H1 (cell line): ENCODE measurements at regions not wholly inside any gene's neighbourhood (a gene's known extent, or its start where the extent isn't known, plus 50 kb on each side); places are given as distances from the start of the nearest gene placed in this dataset.

Source experiments
- CTCF ChIA-PET: fragments of 300-600 bp; sonication (Branson Sonifier 250); formaldehyde crosslinking; loops from one replicate; lab custom pipeline; 2021; ENCODE audit not compliant: partially characterized antibody; lab: Charles Lee
- POLR2A ChIA-PET: fragments of 300-600 bp; sonication (Branson Sonifier 250); formaldehyde crosslinking; loops from one replicate; lab custom pipeline; 2021; ENCODE audit warnings: inconsistent platforms; ENCODE audit not compliant: partially characterized antibody; lab: Charles Lee
- DNase-seq, 2 experiments: peaks; one replicate each; pipeline versions ENCODE4 v3.0.0 to v3.0.0-alpha.2; 2010 to 2022; ENCODE audit warnings: low spot score in 2 of 2, low read depth in 1 of 2, mixed read lengths in 1 of 2
- FAIRE-seq: peaks from 2 replicates; lab custom pipeline; 2011; peaks lifted over from hg19 to GRCh38; lab: Jason Lieb, UNC
- H2AFZ ChIP-seq: 2 replicates; pipeline ENCODE4 v1.8.1; 2012; ENCODE audit warnings: low read length, inconsistent platforms
- H2AK5ac ChIP-seq: 2 replicates; pipeline ENCODE4 v1.6.1; 2013; ENCODE audit warnings: low read depth, low read length
- H2BK120ac ChIP-seq: replicated peaks from 2 replicates; pipeline ENCODE3; 2013; ENCODE audit warnings: low read depth, low read length, inconsistent platforms
- H2BK12ac ChIP-seq: 2 replicates; pipeline ENCODE4 v1.6.1; 2013; ENCODE audit warnings: low read depth, low read length
- H2BK15ac ChIP-seq: 2 replicates; pipeline ENCODE4 v1.6.1; 2013; ENCODE audit warnings: low read length
- H2BK20ac ChIP-seq: 2 replicates; pipeline ENCODE4 v1.6.1; 2013; ENCODE audit warnings: low read length
- H2BK5ac ChIP-seq: 2 replicates; pipeline ENCODE4 v1.6.1; 2013; ENCODE audit warnings: low read depth, low read length
- H3K14ac ChIP-seq: 2 replicates; pipeline ENCODE4 v1.6.1; 2013; ENCODE audit warnings: inconsistent platforms; ENCODE audit not compliant: insufficient read length
- H3K18ac ChIP-seq: 2 replicates; pipeline ENCODE4 v1.6.1; 2013; ENCODE audit warnings: low read length; ENCODE audit errors: extremely low read depth
- H3K23ac ChIP-seq: 2 replicates; pipeline ENCODE4 v1.6.1; 2013; ENCODE audit warnings: inconsistent platforms; ENCODE audit not compliant: insufficient read length
- H3K23me2 ChIP-seq: 2 replicates; pipeline ENCODE4 v1.6.1; 2013; ENCODE audit warnings: low read depth, low read length
- H3K27ac ChIP-seq: 2 replicates; pipeline ENCODE4 v1.6.1; 2011; ENCODE audit warnings: low read depth, low read length, inconsistent platforms
- H3K27me3 ChIP-seq, 4 experiments: replicated peaks in 1 of 4; 1 replicate in 1 of 4; 2 replicates in 3 of 4; pipeline versions ENCODE4 v1.6.1 to v1.8.1; 2011 to 2013; ENCODE audit warnings: low read length in 3 of 4, mild to moderate bottlenecking in 3 of 4, inconsistent platforms in 2 of 4, mixed read lengths in 2 of 4, moderate library complexity in 1 of 4; ENCODE audit not compliant: control insufficient read depth in 3 of 4, insufficient read depth in 3 of 4; ENCODE audit errors: extremely low read depth in 1 of 4
- H3K36me3 ChIP-seq, 4 experiments: 2 replicates each; pipeline versions ENCODE4 v1.6.1 to v1.8.1; 2011 to 2013; ENCODE audit warnings: mild to moderate bottlenecking in 4 of 4, low read length in 3 of 4, moderate library complexity in 2 of 4, control low read depth in 1 of 4, inconsistent platforms in 1 of 4; ENCODE audit not compliant: insufficient read depth in 4 of 4, control insufficient read depth in 2 of 4
- H3K4ac ChIP-seq: replicated peaks from 2 replicates; pipeline ENCODE3; 2013; ENCODE audit warnings: low read length, low read depth, mixed read lengths, inconsistent platforms; ENCODE audit not compliant: insufficient read length
- H3K4me1 ChIP-seq, 4 experiments: replicated peaks in 1 of 4; 1 replicate in 1 of 4; 2 replicates in 3 of 4; pipeline versions ENCODE4 v1.6.1 to v1.8.1; 2011 to 2013; ENCODE audit warnings: low read length in 3 of 4, inconsistent platforms in 2 of 4, mixed read lengths in 1 of 4; ENCODE audit not compliant: insufficient read depth in 4 of 4, control insufficient read depth in 3 of 4
- H3K4me2 ChIP-seq, 2 experiments: 2 replicates each; pipeline versions ENCODE4 v1.6.1 to v1.8.1; 2011 to 2013; ENCODE audit warnings: low read depth in 2 of 2, low read length in 2 of 2, control low read depth in 1 of 2, inconsistent platforms in 1 of 2, mild to moderate bottlenecking in 1 of 2; ENCODE audit not compliant: insufficient read depth in 1 of 2
- H3K4me3 ChIP-seq, 4 experiments: fragments of 200-600, 300-600 bp in 1 of 4; sonication (generic), shearing (Covaris generic), sonication (Bioruptor Twin) in 1 of 4; 2 replicates each; pipeline versions ENCODE4 v1.5.1 to v1.8.1; 2011 to 2016; ENCODE audit warnings: low read length in 4 of 4, low read depth in 3 of 4, control low read depth in 2 of 4, inconsistent platforms in 2 of 4, mild to moderate bottlenecking in 2 of 4, mixed read lengths in 1 of 4, moderate library complexity in 1 of 4; ENCODE audit not compliant: insufficient read depth in 2 of 4; ENCODE audit errors: extremely low read depth in 1 of 4
- H3K56ac ChIP-seq: replicated peaks from 2 replicates; pipeline ENCODE3; 2013; ENCODE audit warnings: low read depth, mild to moderate bottlenecking, mixed read lengths, low read length, inconsistent platforms; ENCODE audit not compliant: insufficient read length
- H3K79me1 ChIP-seq: 2 replicates; pipeline ENCODE4 v1.6.1; 2013; ENCODE audit warnings: low read depth, low read length, control low read depth
- H3K79me2 ChIP-seq, 2 experiments: 2 replicates each; pipeline versions ENCODE4 v1.6.1 to v1.8.1; 2012 to 2013; ENCODE audit warnings: low read length in 2 of 2, mild to moderate bottlenecking in 2 of 2, inconsistent platforms in 1 of 2; ENCODE audit not compliant: insufficient read depth in 2 of 2, control insufficient read depth in 1 of 2
- H3K9ac ChIP-seq, 4 experiments: replicated peaks in 1 of 4; 1 replicate in 1 of 4; 2 replicates in 3 of 4; pipeline versions ENCODE4 v1.6.1 to v1.8.1; 2011 to 2013; ENCODE audit warnings: low read depth in 3 of 4, low read length in 3 of 4, control low read depth in 2 of 4, mild to moderate bottlenecking in 2 of 4, moderate library complexity in 2 of 4, inconsistent platforms in 1 of 4; ENCODE audit errors: extremely low read depth in 1 of 4
- H3K9me3 ChIP-seq, 2 experiments: 2 replicates each; pipeline versions ENCODE4 v1.6.1 to v1.8.1; 2012 to 2013; ENCODE audit warnings: mild to moderate bottlenecking in 2 of 2, moderate library complexity in 2 of 2, control low read depth in 1 of 2, inconsistent platforms in 1 of 2, low read depth in 1 of 2, low read length in 1 of 2, mixed read lengths in 1 of 2; ENCODE audit not compliant: insufficient read depth in 2 of 2
- H4K20me1 ChIP-seq, 2 experiments: replicated peaks in 1 of 2; 2 replicates each; pipeline versions ENCODE3 to v1.8.1; 2011 to 2013; ENCODE audit warnings: inconsistent platforms in 2 of 2, low read length in 2 of 2, mild to moderate bottlenecking in 1 of 2; ENCODE audit not compliant: insufficient read depth in 2 of 2, control insufficient read depth in 1 of 2
- H4K5ac ChIP-seq: 2 replicates; pipeline ENCODE4 v1.6.1; 2013; ENCODE audit warnings: low read length, low read depth, mixed read lengths, inconsistent platforms; ENCODE audit not compliant: insufficient read length
- H4K8ac ChIP-seq: 2 replicates; pipeline ENCODE4 v1.8.0; 2013; ENCODE audit warnings: mild to moderate bottlenecking, moderate library complexity, low read length, inconsistent platforms; ENCODE audit not compliant: insufficient read depth; ENCODE audit errors: extremely low read depth
- H4K91ac ChIP-seq: replicated peaks from 2 replicates; pipeline ENCODE3; 2013; ENCODE audit warnings: low read length, mixed read lengths, inconsistent platforms; ENCODE audit not compliant: insufficient read length
- BRCA1 ChIP-seq: IDR thresholded peaks from 2 replicates; pipeline ENCODE4 v1.6.1; 2012; ENCODE audit warnings: low read depth, low read length, improper control_type of control experiment
- CBX5 ChIP-seq: fragments of 300-800, 300-1000 bp; sonication (generic); IDR thresholded peaks from 2 replicates; pipeline ENCODE4 v1.7.1; 2016; ENCODE audit warnings: antibody characterized with exemption, low read length, low read depth
- EP300 ChIP-seq, 2 experiments: IDR thresholded peaks; 1 replicate in 1 of 2; 2 replicates in 1 of 2; pipeline ENCODE4 v1.6.1; 2011 to 2012; ENCODE audit warnings: low read depth in 2 of 2, low read length in 2 of 2, mild to moderate bottlenecking in 2 of 2, borderline replicate concordance in 1 of 2, inconsistent platforms in 1 of 2, moderate library complexity in 1 of 2
- POLR2A ChIP-seq, 2 experiments: IDR thresholded peaks; 1 replicate in 1 of 2; 2 replicates in 1 of 2; pipeline ENCODE4 v1.6.1; 2011; ENCODE audit warnings: low read depth in 2 of 2, low read length in 2 of 2, mild to moderate bottlenecking in 2 of 2; ENCODE audit errors: control extremely low read depth in 1 of 2
- SIRT6 ChIP-seq: IDR thresholded peaks from one replicate; pipeline ENCODE4 v1.7.1; 2012; ENCODE audit warnings: low read length, inconsistent platforms
- SIX5 ChIP-seq: IDR thresholded peaks from 2 replicates; pipeline ENCODE4 v1.6.1; 2011; ENCODE audit warnings: mild to moderate bottlenecking, low read depth, low read length
- SP1 ChIP-seq: IDR thresholded peaks from 2 replicates; pipeline ENCODE4 v1.6.1; 2011; ENCODE audit warnings: low read depth, low read length
- SP2 ChIP-seq: IDR thresholded peaks from 2 replicates; pipeline ENCODE4 v1.6.1; 2012; ENCODE audit warnings: mild to moderate bottlenecking, low read length, inconsistent platforms
- SP4 ChIP-seq: IDR thresholded peaks from 2 replicates; pipeline ENCODE4 v1.6.1; 2012; ENCODE audit warnings: low read length, inconsistent platforms
- SUZ12 ChIP-seq: fragments of 200-600 bp; sonication (generic); IDR thresholded peaks from 2 replicates; pipeline ENCODE4 v1.6.1; 2012; ENCODE audit warnings: mild to moderate bottlenecking, inconsistent platforms, low read length, moderate library complexity, mixed read lengths
- TEAD4 ChIP-seq: IDR thresholded peaks from 2 replicates; pipeline ENCODE4 v1.6.1; 2012; ENCODE audit warnings: low read depth, low read length, inconsistent platforms, mixed read lengths
- USF2 ChIP-seq: IDR thresholded peaks from 2 replicates; pipeline ENCODE4 v1.6.1; 2011; ENCODE audit warnings: low read length, improper control_type of control experiment
- ZNF274 ChIP-seq: IDR thresholded peaks from 2 replicates; pipeline ENCODE4 v1.7.0; 2012; ENCODE audit warnings: low read length, borderline replicate concordance; ENCODE audit errors: extremely low read depth
- WGBS, 2 experiments: shearing (Covaris generic) in 1 of 2; methylation state at CpG; one replicate each; pipeline versions ENCODE4 v1.1.6 to v1.1.7; 2013 to 2015; ENCODE audit warnings: low lambda C conversion rate in 2 of 2, mixed read lengths in 2 of 2, inconsistent platforms in 1 of 2, low coverage in 1 of 2, missing lambda C conversion rate in 1 of 2; ENCODE audit not compliant: insufficient replicate concordance in 2 of 2, insufficient coverage in 1 of 2, insufficient read length in 1 of 2; ENCODE audit errors: extremely low coverage in 1 of 2, missing lambda C conversion rate in 1 of 2; 5-methylcytosine and 5-hydroxymethylcytosine counted together

GRCh38 chr1:209318181-209319056 is 265.1 kb upstream of the CAMK1G start:
- no peak overlapping the region for H3K27ac ChIP-seq
- no peaks in the 10 kb centered on the region for H3K36me3 ChIP-seq
- no peaks in the 10 kb centered on the region for H3K23me2 ChIP-seq
- H3K9me3 ChIP-seq = no peaks in the 10 kb centered on the region
- H3K4ac ChIP-seq = no peak overlapping the region
- POLR2A ChIA-PET = no interaction called here
- H3K56ac ChIP-seq = no peak overlapping the region
- H3K4me3 ChIP-seq = no peak overlapping the region
- H4K91ac ChIP-seq = no peak overlapping the region
- 79% methylated on average over 7 of the region's 7 CpGs; no CpG with 5 or more reads in 1 of the 2 experiments for WGBS, 2 experiments
- H2BK15ac ChIP-seq = no peak overlapping the region
- no peak overlapping the region for H3K9ac ChIP-seq
- H2AK5ac ChIP-seq = no peak overlapping the region
- no peak overlapping the region for H3K23ac ChIP-seq
- no peaks in the 10 kb centered on the region for H3K27me3 ChIP-seq
- CTCF ChIA-PET = interaction anchor here (0.6 to 2.5 kb wide), 3 partner anchors 16 to 36 kb away, joined by 3 to 19 read pairs (median 3); no protein-coding TSS in a partner anchor
- H2BK12ac ChIP-seq = no peak overlapping the region
- H3K79me2 ChIP-seq = no peaks in the 10 kb centered on the region
- no peaks in the 10 kb centered on the region for H4K20me1 ChIP-seq
- no peak overlapping the region for H2AFZ ChIP-seq
- DNase-seq (no peak), FAIRE-seq (no peak)
- H4K8ac ChIP-seq = no peak overlapping the region
- no peak overlapping the region for H2BK20ac ChIP-seq
- no peak overlapping the region for H3K14ac ChIP-seq
- no peak overlapping the region for H3K4me2 ChIP-seq
- no peaks in the 10 kb centered on the region for H3K4me1 ChIP-seq
- no peak overlapping the region for H4K5ac ChIP-seq
- no peaks in the 10 kb centered on the region for H3K79me1 ChIP-seq
- H2BK120ac ChIP-seq = no peak overlapping the region
- no peak overlapping the region for H2BK5ac ChIP-seq
- H3K18ac ChIP-seq = no peak overlapping the region
- TF ChIP-seq SP4 = no peak
- no peak for TF ChIP-seq TEAD4
- no peak for TF ChIP-seq SP2
- no peak for TF ChIP-seq CBX5
- TF ChIP-seq ZNF274 = no peak
- TF ChIP-seq SIX5 = no peak
- TF ChIP-seq SIRT6 = no peak
- TF ChIP-seq EP300 (IDR thresholded peaks at IDR 0.05; ENCODE audit: borderline replicate concordance in 1 of 2, low read depth in 2 of 2, low read length in 2 of 2) = no peak
- TF ChIP-seq POLR2A (IDR thresholded peaks at IDR 0.05; ENCODE audit: control extremely low read depth in 1 of 2, low read depth in 2 of 2, low read length in 2 of 2) = no peak
- TF ChIP-seq SUZ12 = no peak
- no peak for TF ChIP-seq SP1
- no peak for TF ChIP-seq BRCA1
- no peak for TF ChIP-seq USF2
